WTC11 (cell line): ENCODE measurements at regions not wholly inside any gene's neighbourhood (a gene's known extent, or its start where the extent isn't known, plus 50 kb on each side); places are given as distances from the start of the nearest gene placed in this dataset.

Experiments
- ATAC-seq: fragments of 200-7000 bp; cut with Tn5 transposase; 2 replicates; pipeline ENCODE4 v1.10.0; 2021; ENCODE audit warnings: mild to moderate bottlenecking, moderate library complexity
- CTCF ChIA-PET: fragments of 300-600 bp; sonication (Branson Sonifier 250); formaldehyde crosslinking; loops from one replicate; lab custom pipeline; 2021; ENCODE audit warnings: antibody characterized with exemption; lab: Charles Lee
- POLR2A ChIA-PET: fragments of 350-600 bp; sonication (Branson Sonifier 250); formaldehyde crosslinking; loops from one replicate; lab custom pipeline; 2021; ENCODE audit warnings: antibody characterized with exemption; lab: Charles Lee
- DNase-seq: peaks from one replicate; pipeline ENCODE4 v3.0.0; 2021; ENCODE audit warnings: low spot score
- H3K27ac Mint-ChIP-seq: 2 replicates; pipeline ENCODE4 v1.8.0; 2021; ENCODE audit warnings: mixed read lengths
- H3K27me3 Mint-ChIP-seq: 2 replicates; pipeline ENCODE4 v1.8.0; 2021; ENCODE audit warnings: low read depth, mild to moderate bottlenecking, moderate library complexity, mixed read lengths
- H3K36me3 Mint-ChIP-seq: 2 replicates; pipeline ENCODE4 v1.8.0; 2021; ENCODE audit warnings: mixed read lengths
- H3K4me1 Mint-ChIP-seq: 2 replicates; pipeline ENCODE4 v1.8.0; 2022; ENCODE audit warnings: mixed read lengths
- H3K4me3 Mint-ChIP-seq: 2 replicates; pipeline ENCODE4 v1.8.0; 2021; ENCODE audit warnings: mild to moderate bottlenecking, moderate library complexity, mixed read lengths
- H3K9me3 Mint-ChIP-seq: 2 replicates; pipeline ENCODE4 v1.8.0; 2021; ENCODE audit warnings: mixed read lengths
- ATF1 ChIP-seq: sonication (generic); formaldehyde crosslinking; IDR thresholded peaks from 2 replicates; pipeline ENCODE4 v1.8.1; 2023; ENCODE audit warnings: mild to moderate bottlenecking, moderate library complexity, missing genetic modification reagents
- ELF4 ChIP-seq: sonication (generic); formaldehyde crosslinking; IDR thresholded peaks from 2 replicates; pipeline ENCODE4 v1.8.1; 2022; ENCODE audit warnings: low read depth, mild to moderate bottlenecking, moderate library complexity, missing genetic modification reagents
- GABPB1 ChIP-seq: sonication (generic); formaldehyde crosslinking; IDR thresholded peaks from 2 replicates; pipeline ENCODE4 v1.8.1; 2023; ENCODE audit warnings: mild to moderate bottlenecking, missing genetic modification reagents
- HMGA2 ChIP-seq: fragments of 250-450 bp; sonication (Bioruptor Pico); IDR thresholded peaks from 2 replicates; pipeline ENCODE4 v1.4.0; 2021; ENCODE audit warnings: mild to moderate bottlenecking, moderate library complexity
- IRF2 ChIP-seq: sonication (generic); formaldehyde crosslinking; IDR thresholded peaks from 2 replicates; pipeline ENCODE4 v1.8.0; 2022; ENCODE audit warnings: low read depth, missing genetic modification reagents, borderline replicate concordance
- NFE2L1 ChIP-seq: sonication (generic); formaldehyde crosslinking; IDR thresholded peaks from 2 replicates; pipeline ENCODE4 v1.8.1; 2023; ENCODE audit warnings: missing genetic modification reagents
- RELA ChIP-seq: sonication (generic); formaldehyde crosslinking; IDR thresholded peaks from 2 replicates; pipeline ENCODE4 v1.8.1; 2022; ENCODE audit warnings: missing genetic modification reagents, mild to moderate bottlenecking, borderline replicate concordance
- SMAD4 ChIP-seq: sonication (generic); formaldehyde crosslinking; IDR thresholded peaks from 2 replicates; pipeline ENCODE4 v1.8.0; 2022; ENCODE audit warnings: mild to moderate bottlenecking, missing genetic modification reagents
- SP1 ChIP-seq: sonication (generic); formaldehyde crosslinking; conservative IDR thresholded peaks from 2 replicates; pipeline ENCODE4 v1.8.1; 2022; ENCODE audit warnings: missing genetic modification reagents
- ZNF317 ChIP-seq: sonication (generic); formaldehyde crosslinking; IDR thresholded peaks from 2 replicates; pipeline ENCODE4 v1.8.1; 2023; ENCODE audit warnings: low read depth, mild to moderate bottlenecking, moderate library complexity, missing genetic modification reagents, borderline replicate concordance
- TF ChIP-seq, protein P1 (sequence below): fragments of 250-450 bp; sonication (Bioruptor Pico); IDR thresholded peaks from 2 replicates; pipeline ENCODE4 v2.1.2; 2022; ENCODE audit warnings: mild to moderate bottlenecking, moderate library complexity
- TF ChIP-seq, protein P2 (sequence below): sonication (generic); formaldehyde crosslinking; IDR thresholded peaks from 2 replicates; pipeline ENCODE4 v1.8.1; 2023; ENCODE audit warnings: mild to moderate bottlenecking, missing genetic modification reagents
- TF ChIP-seq, protein P3 (sequence below): sonication (generic); formaldehyde crosslinking; IDR thresholded peaks from 2 replicates; pipeline ENCODE4 v1.8.0; 2022; ENCODE audit warnings: mild to moderate bottlenecking, missing genetic modification reagents
- TF ChIP-seq, protein P4 (sequence below): fragments of 250-450 bp; sonication (Bioruptor Pico); IDR thresholded peaks from 2 replicates; pipeline ENCODE4 v1.8.0; 2021; ENCODE audit warnings: mild to moderate bottlenecking
- TF ChIP-seq, protein P5 (sequence below): sonication (generic); formaldehyde crosslinking; IDR thresholded peaks from 2 replicates; pipeline ENCODE4 v1.8.1; 2022; ENCODE audit warnings: missing genetic modification reagents, borderline replicate concordance
- TF ChIP-seq, protein P6 (sequence below): sonication (generic); formaldehyde crosslinking; IDR thresholded peaks from 2 replicates; pipeline ENCODE4 v1.8.0; 2022; ENCODE audit warnings: mild to moderate bottlenecking, missing genetic modification reagents

DNA sequence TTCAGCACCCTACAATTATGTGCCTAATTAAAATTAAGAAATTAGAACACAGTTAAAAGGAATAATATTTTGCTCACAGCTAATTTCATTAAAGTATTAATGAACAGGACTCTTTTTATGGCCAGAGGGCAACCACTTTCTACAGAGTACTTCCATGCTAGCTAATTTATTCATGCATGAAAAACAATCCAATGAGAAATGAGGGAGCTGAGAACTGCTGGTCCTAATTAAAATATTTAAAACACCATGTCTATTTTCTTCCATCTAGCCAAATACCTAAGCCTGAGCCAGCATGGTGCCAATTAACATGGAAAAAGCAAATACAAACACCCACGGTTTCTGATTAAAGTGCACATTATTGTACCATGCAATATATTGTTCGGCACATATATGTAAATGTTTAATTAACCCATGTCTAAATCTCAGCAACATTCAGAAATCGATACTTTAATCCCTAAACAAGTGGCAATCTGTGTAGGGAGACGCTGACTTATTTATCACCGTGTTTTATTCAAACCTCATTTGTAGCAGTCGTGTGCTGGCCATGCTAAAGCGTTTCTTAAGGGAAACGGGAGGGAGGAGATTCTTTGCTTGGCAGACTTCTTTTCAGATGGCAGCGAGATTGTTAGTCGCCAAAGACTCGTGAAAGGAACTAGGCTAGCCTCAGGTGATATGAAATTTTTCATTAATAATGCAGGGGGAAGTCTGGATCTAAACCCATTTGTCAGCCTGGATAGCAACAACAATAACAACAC is 193.5 kb downstream of the ANXA2 start:
- Mint-ChIP-seq H3K27me3 (no peaks in the 10 kb centered on the region), H3K9me3 (no peaks in the 10 kb centered on the region), H3K36me3 (no peaks in the 10 kb centered on the region), H3K4me3 (no peak overlapping the region), H3K4me1 (peaks cover 26% of the 10 kb centered on the region), H3K27ac (no peak overlapping the region)
- ChIA-PET CTCF (interaction anchor here (1.0 to 1.3 kb wide), 2 partner anchors 24 to 121 kb away, joined by 4 to 9 read pairs; no protein-coding TSS in a partner anchor), POLR2A (interaction anchor here (0.6 kb wide), 1 partner anchor 363 kb away, joined by 3 read pairs; no protein-coding TSS in a partner anchor)
- ATAC-seq (no peak; the same call in 1 of the 2 replicates), DNase-seq (no peak)
- TF ChIP-seq ATF1 (CRISPR knock-in tag) (no peak), ZNF317 (CRISPR knock-in tag) (no peak), GABPB1 (no peak), SP1 (no peak), HMGA2 (CRISPR knock-in tag) (no peak), ELF4 (CRISPR knock-in tag) (no peak)
- TF ChIP-seq, protein P1, sequence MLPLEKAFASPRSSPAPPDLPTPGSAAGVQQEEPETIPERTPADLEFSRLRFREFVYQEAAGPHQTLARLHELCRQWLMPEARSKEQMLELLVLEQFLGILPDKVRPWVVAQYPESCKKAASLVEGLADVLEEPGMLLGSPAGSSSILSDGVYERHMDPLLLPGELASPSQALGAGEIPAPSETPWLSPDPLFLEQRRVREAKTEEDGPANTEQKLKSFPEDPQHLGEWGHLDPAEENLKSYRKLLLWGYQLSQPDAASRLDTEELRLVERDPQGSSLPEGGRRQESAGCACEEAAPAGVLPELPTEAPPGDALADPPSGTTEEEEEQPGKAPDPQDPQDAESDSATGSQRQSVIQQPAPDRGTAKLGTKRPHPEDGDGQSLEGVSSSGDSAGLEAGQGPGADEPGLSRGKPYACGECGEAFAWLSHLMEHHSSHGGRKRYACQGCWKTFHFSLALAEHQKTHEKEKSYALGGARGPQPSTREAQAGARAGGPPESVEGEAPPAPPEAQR (CRISPR knock-in tag) = no peak
- TF ChIP-seq, protein P2, sequence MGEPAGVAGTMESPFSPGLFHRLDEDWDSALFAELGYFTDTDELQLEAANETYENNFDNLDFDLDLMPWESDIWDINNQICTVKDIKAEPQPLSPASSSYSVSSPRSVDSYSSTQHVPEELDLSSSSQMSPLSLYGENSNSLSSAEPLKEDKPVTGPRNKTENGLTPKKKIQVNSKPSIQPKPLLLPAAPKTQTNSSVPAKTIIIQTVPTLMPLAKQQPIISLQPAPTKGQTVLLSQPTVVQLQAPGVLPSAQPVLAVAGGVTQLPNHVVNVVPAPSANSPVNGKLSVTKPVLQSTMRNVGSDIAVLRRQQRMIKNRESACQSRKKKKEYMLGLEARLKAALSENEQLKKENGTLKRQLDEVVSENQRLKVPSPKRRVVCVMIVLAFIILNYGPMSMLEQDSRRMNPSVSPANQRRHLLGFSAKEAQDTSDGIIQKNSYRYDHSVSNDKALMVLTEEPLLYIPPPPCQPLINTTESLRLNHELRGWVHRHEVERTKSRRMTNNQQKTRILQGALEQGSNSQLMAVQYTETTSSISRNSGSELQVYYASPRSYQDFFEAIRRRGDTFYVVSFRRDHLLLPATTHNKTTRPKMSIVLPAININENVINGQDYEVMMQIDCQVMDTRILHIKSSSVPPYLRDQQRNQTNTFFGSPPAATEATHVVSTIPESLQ = no peak
- TF ChIP-seq, all 79 proteins: peak for 0

DNA sequence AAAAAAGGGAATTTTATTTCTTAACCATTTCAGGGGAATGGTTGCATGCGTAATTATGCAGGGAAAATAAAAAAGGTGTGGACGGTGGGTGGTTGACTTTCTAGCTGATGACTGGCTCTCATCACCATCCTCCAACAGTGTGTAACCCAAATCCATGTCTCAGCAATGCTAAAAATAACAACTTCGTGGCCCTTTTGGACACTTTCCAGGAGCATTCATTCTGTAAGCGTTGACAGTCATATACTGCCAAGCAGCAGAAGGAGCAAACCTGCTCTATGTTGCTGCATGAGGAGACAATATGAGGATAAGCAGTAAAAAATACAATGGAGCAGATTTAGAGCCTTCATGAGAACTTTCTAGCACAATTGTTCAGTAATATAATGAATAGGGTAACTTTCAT is 189.1 kb downstream of the ANXA2 start:
- TF ChIP-seq SMAD4 (CRISPR knock-in tag) (no peak), RELA (CRISPR knock-in tag) (no peak), NFE2L1 (no peak), IRF2 (no peak)
- TF ChIP-seq, protein P3, sequence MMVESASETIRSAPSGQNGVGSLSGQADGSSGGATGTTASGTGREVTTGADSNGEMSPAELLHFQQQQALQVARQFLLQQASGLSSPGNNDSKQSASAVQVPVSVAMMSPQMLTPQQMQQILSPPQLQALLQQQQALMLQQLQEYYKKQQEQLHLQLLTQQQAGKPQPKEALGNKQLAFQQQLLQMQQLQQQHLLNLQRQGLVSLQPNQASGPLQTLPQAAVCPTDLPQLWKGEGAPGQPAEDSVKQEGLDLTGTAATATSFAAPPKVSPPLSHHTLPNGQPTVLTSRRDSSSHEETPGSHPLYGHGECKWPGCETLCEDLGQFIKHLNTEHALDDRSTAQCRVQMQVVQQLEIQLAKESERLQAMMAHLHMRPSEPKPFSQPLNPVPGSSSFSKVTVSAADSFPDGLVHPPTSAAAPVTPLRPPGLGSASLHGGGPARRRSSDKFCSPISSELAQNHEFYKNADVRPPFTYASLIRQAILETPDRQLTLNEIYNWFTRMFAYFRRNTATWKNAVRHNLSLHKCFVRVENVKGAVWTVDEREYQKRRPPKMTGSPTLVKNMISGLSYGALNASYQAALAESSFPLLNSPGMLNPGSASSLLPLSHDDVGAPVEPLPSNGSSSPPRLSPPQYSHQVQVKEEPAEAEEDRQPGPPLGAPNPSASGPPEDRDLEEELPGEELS (CRISPR knock-in tag) = no peak
- TF ChIP-seq, protein P4, sequence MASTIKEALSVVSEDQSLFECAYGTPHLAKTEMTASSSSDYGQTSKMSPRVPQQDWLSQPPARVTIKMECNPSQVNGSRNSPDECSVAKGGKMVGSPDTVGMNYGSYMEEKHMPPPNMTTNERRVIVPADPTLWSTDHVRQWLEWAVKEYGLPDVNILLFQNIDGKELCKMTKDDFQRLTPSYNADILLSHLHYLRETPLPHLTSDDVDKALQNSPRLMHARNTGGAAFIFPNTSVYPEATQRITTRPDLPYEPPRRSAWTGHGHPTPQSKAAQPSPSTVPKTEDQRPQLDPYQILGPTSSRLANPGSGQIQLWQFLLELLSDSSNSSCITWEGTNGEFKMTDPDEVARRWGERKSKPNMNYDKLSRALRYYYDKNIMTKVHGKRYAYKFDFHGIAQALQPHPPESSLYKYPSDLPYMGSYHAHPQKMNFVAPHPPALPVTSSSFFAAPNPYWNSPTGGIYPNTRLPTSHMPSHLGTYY (CRISPR knock-in tag) = no peak
- TF ChIP-seq, protein P5, sequence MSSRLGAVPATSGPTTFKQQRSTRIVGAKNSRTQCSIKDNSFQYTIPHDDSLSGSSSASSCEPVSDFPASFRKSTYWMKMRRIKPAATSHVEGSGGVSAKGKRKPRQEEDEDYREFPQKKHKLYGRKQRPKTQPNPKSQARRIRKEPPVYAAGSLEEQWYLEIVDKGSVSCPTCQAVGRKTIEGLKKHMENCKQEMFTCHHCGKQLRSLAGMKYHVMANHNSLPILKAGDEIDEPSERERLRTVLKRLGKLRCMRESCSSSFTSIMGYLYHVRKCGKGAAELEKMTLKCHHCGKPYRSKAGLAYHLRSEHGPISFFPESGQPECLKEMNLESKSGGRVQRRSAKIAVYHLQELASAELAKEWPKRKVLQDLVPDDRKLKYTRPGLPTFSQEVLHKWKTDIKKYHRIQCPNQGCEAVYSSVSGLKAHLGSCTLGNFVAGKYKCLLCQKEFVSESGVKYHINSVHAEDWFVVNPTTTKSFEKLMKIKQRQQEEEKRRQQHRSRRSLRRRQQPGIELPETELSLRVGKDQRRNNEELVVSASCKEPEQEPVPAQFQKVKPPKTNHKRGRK (CRISPR knock-in tag) = no peak
- TF ChIP-seq, protein P6, sequence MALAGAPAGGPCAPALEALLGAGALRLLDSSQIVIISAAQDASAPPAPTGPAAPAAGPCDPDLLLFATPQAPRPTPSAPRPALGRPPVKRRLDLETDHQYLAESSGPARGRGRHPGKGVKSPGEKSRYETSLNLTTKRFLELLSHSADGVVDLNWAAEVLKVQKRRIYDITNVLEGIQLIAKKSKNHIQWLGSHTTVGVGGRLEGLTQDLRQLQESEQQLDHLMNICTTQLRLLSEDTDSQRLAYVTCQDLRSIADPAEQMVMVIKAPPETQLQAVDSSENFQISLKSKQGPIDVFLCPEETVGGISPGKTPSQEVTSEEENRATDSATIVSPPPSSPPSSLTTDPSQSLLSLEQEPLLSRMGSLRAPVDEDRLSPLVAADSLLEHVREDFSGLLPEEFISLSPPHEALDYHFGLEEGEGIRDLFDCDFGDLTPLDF (CRISPR knock-in tag) = no peak
- Mint-ChIP-seq H3K36me3 (no peaks in the 10 kb centered on the region), H3K9me3 (no peaks in the 10 kb centered on the region), H3K27me3 (no peaks in the 10 kb centered on the region), H3K4me1 (peaks cover 21% of the 10 kb centered on the region), H3K4me3 (no peak overlapping the region), H3K27ac (no peak overlapping the region)
- ChIA-PET CTCF (interaction anchor here (1.0 kb wide), 1 partner anchor 103 kb away, joined by 3 read pairs; no protein-coding TSS in a partner anchor), POLR2A (no interaction called here)
- DNase-seq = no peak
- no peak for ATAC-seq
